ENCODE measurements at regions not wholly inside any gene's neighbourhood (a gene's known extent, or its start where the extent isn't known, plus 50 kb on each side); places are given as distances from the start of the nearest gene placed in this dataset.

- TF ChIP-seq CTCF (IDR thresholded peaks at IDR 0.05; ENCODE audit: low read depth, low read length), result no peak
- in situ Hi-C loops (cut with HindIII; ENCODE audit: low sequenced_read_pairs), result no loop called here
- no peak overlapping the region for H3K4me3 ChIP-seq (ENCODE audit: low read depth, low read length)
- DNase-seq (ENCODE audit: low read depth, low spot score), result no peak
These were observed 132.0 kb upstream of the ATP2B2 start for GRCh38 chr3:10637342-10637741.

- H3K4me3 ChIP-seq (ENCODE audit: low read depth, low read length), result no peak overlapping the region
- TF ChIP-seq CTCF (IDR thresholded peaks at IDR 0.05; ENCODE audit: low read depth, low read length), result no peak
- in situ Hi-C loops (cut with HindIII; ENCODE audit: low sequenced_read_pairs), result no loop called here
- DNase-seq (ENCODE audit: low read depth, low spot score), result no peak
These were observed 133.1 kb upstream of the ATP2B2 start for GRCh38 chr3:10638466-10638865.

- in situ Hi-C loops (cut with HindIII; ENCODE audit: low sequenced_read_pairs), result no loop called here
- DNase-seq (ENCODE audit: low read depth, low spot score), result no peak
- H3K4me3 ChIP-seq (ENCODE audit: low read depth, low read length), result no peak overlapping the region
- no peak for TF ChIP-seq CTCF (IDR thresholded peaks at IDR 0.05; ENCODE audit: low read depth, low read length)
These were observed 136.4 kb upstream of the ATP2B2 start for GRCh38 chr3:10641760-10642159.

GRCh38 chr3:10644189-10644588 is 138.8 kb upstream of the ATP2B2 start:
- in situ Hi-C loops (cut with HindIII; ENCODE audit: low sequenced_read_pairs), result no loop called here
- H3K4me3 ChIP-seq (ENCODE audit: low read depth, low read length), result no peak overlapping the region
- DNase-seq (ENCODE audit: low read depth, low spot score), result no peak
- TF ChIP-seq CTCF (IDR thresholded peaks at IDR 0.05; ENCODE audit: low read depth, low read length), result no peak

GRCh38 chr3:10645800-10646199 is 140.4 kb upstream of the ATP2B2 start:
- TF ChIP-seq CTCF (IDR thresholded peaks at IDR 0.05; ENCODE audit: low read depth, low read length), result no peak
- no peak for DNase-seq (ENCODE audit: low read depth, low spot score)
- H3K4me3 ChIP-seq (ENCODE audit: low read depth, low read length), result no peak overlapping the region
- in situ Hi-C loops (cut with HindIII; ENCODE audit: low sequenced_read_pairs), result no loop called here

GRCh38 chr3:10646531-10647335 is 141.3 kb upstream of the ATP2B2 start:
- no peak for DNase-seq (ENCODE audit: low read depth, low spot score)
- no peak overlapping the region for H3K4me3 ChIP-seq (ENCODE audit: low read depth, low read length)
- in situ Hi-C loops (cut with HindIII; ENCODE audit: low sequenced_read_pairs), result no loop called here
- TF ChIP-seq CTCF (IDR thresholded peaks at IDR 0.05; ENCODE audit: low read depth, low read length), result no peak
